K562 (cell line): ENCODE measurements at regions not wholly inside any gene's neighbourhood (a gene's known extent, or its start where the extent isn't known, plus 50 kb on each side); places are given as distances from the start of the nearest gene placed in this dataset.
A peak's percentile ranks its signal among the peaks of the same experiment; 100 is the strongest.

Experiments used
- BRCA1 ChIP-seq, 2 experiments: fragments of 450-650 bp in 1 of 2; sonication (generic) in 1 of 2; formaldehyde crosslinking in 1 of 2; IDR thresholded peaks; 2 replicates each; pipeline versions ENCODE4 v1.5.0 to v1.6.1; 2017 to 2020; ENCODE audit warnings: mild to moderate bottlenecking in 1 of 2, missing genetic modification reagents in 1 of 2
- EGR1 ChIP-seq: fragments of 450-650 bp; conservative IDR thresholded peaks from 2 replicates; pipeline ENCODE4 v1.6.1; 2017; ENCODE audit warnings: mild to moderate bottlenecking
- FOXK1 ChIP-seq: sonication (generic); formaldehyde crosslinking; IDR thresholded peaks from 2 replicates; pipeline ENCODE4 v1.8.0; 2022; ENCODE audit warnings: missing genetic modification reagents, mild to moderate bottlenecking, borderline replicate concordance
- KLF16 ChIP-seq: IDR thresholded peaks from 2 replicates; pipeline ENCODE4 v1.6.1; 2016; ENCODE audit warnings: antibody characterized with exemption
- MLX ChIP-seq, 2 experiments: fragments of 450-650 bp in 1 of 2; sonication (generic) in 1 of 2; formaldehyde crosslinking; conservative IDR thresholded peaks; 2 replicates each; pipeline versions ENCODE4 v1.4.0 to v1.8.1; 2020 to 2022; ENCODE audit warnings: mild to moderate bottlenecking in 1 of 2, missing genetic modification reagents in 1 of 2
- NCOR1 ChIP-seq: fragments of 450-650 bp; IDR thresholded peaks from 2 replicates; pipeline ENCODE4 v1.6.1; 2016; ENCODE audit warnings: mild to moderate bottlenecking, moderate library complexity
- RBM39 ChIP-seq: fragments of 200-400 bp; formaldehyde crosslinking; optimal IDR thresholded peaks from 2 replicates; pipeline ENCODE3; 2018; ENCODE audit warnings: low read depth, low read length
- ZNF23 ChIP-seq: fragments of 250-450 bp; sonication (Bioruptor Pico); IDR thresholded peaks from 2 replicates; pipeline ENCODE4 v1.4.0; 2020; ENCODE audit warnings: mild to moderate bottlenecking
- ZNF318 ChIP-seq, 2 experiments: fragments of 450-650 bp; IDR thresholded peaks; 2 replicates each; pipeline ENCODE4 v1.6.1; 2016; ENCODE audit warnings: mild to moderate bottlenecking in 2 of 2, borderline replicate concordance in 1 of 2, low read depth in 1 of 2, moderate library complexity in 1 of 2
- ZNF589 ChIP-seq: fragments of 200-800 bp; sonication (Bioruptor generic); IDR thresholded peaks from 2 replicates; pipeline ENCODE4 v1.6.1; 2016; ENCODE audit warnings: low read depth, missing genetic modification characterization, missing compliant biosample characterization
- ZNF609 ChIP-seq: sonication (generic); formaldehyde crosslinking; IDR thresholded peaks from 2 replicates; pipeline ENCODE4 v1.8.1; 2023; ENCODE audit warnings: missing genetic modification reagents, mild to moderate bottlenecking, borderline replicate concordance
- ZNF785 ChIP-seq: fragments of 250-450 bp; sonication (Bioruptor Pico); IDR thresholded peaks from 2 replicates; pipeline ENCODE4 v1.4.0; 2020; ENCODE audit warnings: mild to moderate bottlenecking
- ZSCAN32 ChIP-seq: fragments of 450-650 bp; formaldehyde crosslinking; IDR thresholded peaks from 2 replicates; pipeline ENCODE4 v1.4.0; 2020; ENCODE audit warnings: mild to moderate bottlenecking, moderate library complexity

GRCh38 chr10:44238212-44238611 lies 146.7 kb downstream of the CXCL12 start (continued):
- TF ChIP-seq ZNF609 (no peak), KLF16 (peak; percentile 54; the same call in 1 of the 2 replicates), ZNF785 (CRISPR knock-in tag) (no peak), ZNF318 (IDR thresholded peaks at IDR 0.05; ENCODE audit: borderline replicate concordance in 1 of 2, low read depth in 1 of 2) (no peak), ZNF23 (CRISPR knock-in tag) (no peak), BRCA1 (IDR thresholded peaks at IDR 0.05) (no peak), BRCA1 (CRISPR knock-in tag; IDR thresholded peaks at IDR 0.05) (no peak), EGR1 (peak; percentile 55), NCOR1 (peak; percentile 62), RBM39 (no peak), FOXK1 (CRISPR knock-in tag) (no peak), MLX (CRISPR knock-in tag; conservative IDR thresholded peaks at IDR 0.05) (no peak), ZSCAN32 (CRISPR knock-in tag) (no peak), ZNF589 (CRISPR knock-in tag) (no peak)
